AG04449 (cell line): ENCODE measurements at regions not wholly inside any gene's neighbourhood (a gene's known extent, or its start where the extent isn't known, plus 50 kb on each side); places are given as distances from the start of the nearest gene placed in this dataset.
"Not testable (repeated sequence)": the region's sequence is repeated elsewhere in the genome, so short reads cannot be mapped to it uniquely, and the experiment has no call there.

Experiments used
- CTCF ChIA-PET: fragments of 350-600 bp; formaldehyde crosslinking; extraction: SDS; loops from one replicate; lab custom pipeline; 2021; ENCODE audit warnings: antibody characterized with exemption; lab: Yijun Ruan, JAX
- POLR2A ChIA-PET: fragments of 400-600, 350-600 bp; formaldehyde crosslinking; extraction: SDS; loops from one replicate; lab custom pipeline; 2020; ENCODE audit warnings: antibody characterized with exemption, inconsistent platforms; lab: Yijun Ruan, JAX
- DNase-seq: peaks from one replicate; pipeline ENCODE4 v3.0.0-alpha.2; 2010; ENCODE audit warnings: low read depth, low spot score
- H3K4me3 ChIP-seq: 2 replicates; pipeline ENCODE4 v1.5.1; 2011; ENCODE audit warnings: low read depth, mild to moderate bottlenecking, control low read depth, low read length
- TF ChIP-seq, protein P1 (sequence below): IDR thresholded peaks from one replicate; pipeline ENCODE4 v1.5.1; 2011; ENCODE audit warnings: mild to moderate bottlenecking, moderate library complexity, low read length, control low read depth, inconsistent platforms; ENCODE audit not compliant: insufficient read depth; ENCODE audit errors: missing control alignments

DNA sequence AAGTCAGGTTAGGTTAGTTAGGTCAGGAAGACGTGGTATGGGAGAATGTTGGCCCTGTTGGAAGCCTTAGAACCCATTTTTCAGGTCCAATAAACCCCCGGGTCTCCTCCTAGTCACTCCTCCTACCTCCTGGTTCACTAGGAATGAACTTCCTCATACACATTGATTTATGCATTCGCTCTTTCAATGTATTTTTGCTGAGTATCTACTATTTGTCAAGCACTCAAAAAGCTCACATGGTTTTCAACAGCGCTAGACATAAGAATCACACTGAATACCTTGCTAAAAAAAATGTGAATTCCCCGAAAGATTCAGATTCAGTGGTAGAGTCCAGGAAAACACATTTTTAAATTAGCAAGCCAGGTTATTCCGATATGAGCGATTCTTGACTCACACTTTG lies 85.8 kb upstream of the LRRN2 start:
- TF ChIP-seq, protein P1, sequence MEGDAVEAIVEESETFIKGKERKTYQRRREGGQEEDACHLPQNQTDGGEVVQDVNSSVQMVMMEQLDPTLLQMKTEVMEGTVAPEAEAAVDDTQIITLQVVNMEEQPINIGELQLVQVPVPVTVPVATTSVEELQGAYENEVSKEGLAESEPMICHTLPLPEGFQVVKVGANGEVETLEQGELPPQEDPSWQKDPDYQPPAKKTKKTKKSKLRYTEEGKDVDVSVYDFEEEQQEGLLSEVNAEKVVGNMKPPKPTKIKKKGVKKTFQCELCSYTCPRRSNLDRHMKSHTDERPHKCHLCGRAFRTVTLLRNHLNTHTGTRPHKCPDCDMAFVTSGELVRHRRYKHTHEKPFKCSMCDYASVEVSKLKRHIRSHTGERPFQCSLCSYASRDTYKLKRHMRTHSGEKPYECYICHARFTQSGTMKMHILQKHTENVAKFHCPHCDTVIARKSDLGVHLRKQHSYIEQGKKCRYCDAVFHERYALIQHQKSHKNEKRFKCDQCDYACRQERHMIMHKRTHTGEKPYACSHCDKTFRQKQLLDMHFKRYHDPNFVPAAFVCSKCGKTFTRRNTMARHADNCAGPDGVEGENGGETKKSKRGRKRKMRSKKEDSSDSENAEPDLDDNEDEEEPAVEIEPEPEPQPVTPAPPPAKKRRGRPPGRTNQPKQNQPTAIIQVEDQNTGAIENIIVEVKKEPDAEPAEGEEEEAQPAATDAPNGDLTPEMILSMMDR, result no peak
- H3K4me3 ChIP-seq, result no peak overlapping the region
- DNase-seq, result no peak
- CTCF ChIA-PET, result interaction anchor here (1.0 to 2.1 kb wide), 7 partner anchors 8 to 36 kb away, joined by 3 to 11 read pairs (median 4); no protein-coding TSS in a partner anchor
- POLR2A ChIA-PET, result no interaction called here

DNA sequence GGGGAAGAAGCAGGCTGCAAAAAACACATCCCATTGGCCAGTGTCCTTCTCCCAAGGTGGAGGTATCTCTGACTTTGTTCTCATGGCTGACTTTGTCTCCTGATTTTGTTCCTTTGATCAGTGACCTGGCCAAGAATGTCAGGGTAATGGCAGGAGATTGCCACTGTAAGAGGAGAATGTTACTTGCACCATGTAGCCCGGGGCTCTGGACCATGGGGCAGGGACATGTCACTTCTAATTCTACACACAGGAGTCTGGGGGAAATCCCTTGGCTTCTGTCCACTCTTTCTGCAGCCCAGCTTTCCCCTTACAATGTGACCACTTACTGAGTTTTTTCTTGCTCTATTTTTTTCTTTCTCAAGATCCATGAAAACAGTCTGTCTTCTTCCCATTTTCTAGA lies 87.7 kb upstream of the LRRN2 start:
- POLR2A ChIA-PET, result no interaction called here
- CTCF ChIA-PET, result interaction anchor here (1.3 to 1.8 kb wide), 2 partner anchors 19 to 34 kb away, joined by 7 to 8 read pairs; no protein-coding TSS in a partner anchor
- TF ChIP-seq, protein P1, result no peak
- no peak overlapping the region for H3K4me3 ChIP-seq
- DNase-seq, result no peak

DNA sequence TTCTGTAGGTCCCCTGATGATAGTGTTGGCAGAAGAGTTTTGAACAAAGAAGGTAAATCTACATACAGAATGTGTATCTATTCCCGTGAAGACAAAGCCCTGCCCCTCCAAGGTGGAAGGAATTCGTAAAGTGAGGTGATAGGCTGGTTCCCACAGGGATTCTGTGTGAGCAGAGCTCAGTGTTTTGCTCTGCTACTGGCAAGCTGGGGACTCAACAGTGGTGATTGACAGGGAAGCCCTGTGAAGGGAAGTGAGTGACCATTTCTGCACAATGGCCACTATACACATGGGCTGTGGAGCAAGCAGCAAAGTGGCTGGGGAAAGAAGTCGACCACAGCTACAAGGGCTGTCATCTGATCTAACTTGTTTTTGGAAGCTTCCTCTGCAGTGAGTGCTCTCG lies 90.0 kb upstream of the LRRN2 start:
- CTCF ChIA-PET, result interaction anchor here (1.0 to 1.4 kb wide), 3 partner anchors 12 to 210 kb away, joined by 3 to 5 read pairs (median 4); no protein-coding TSS in a partner anchor
- H3K4me3 ChIP-seq, result no peak overlapping the region
- POLR2A ChIA-PET, result no interaction called here
- no peak for DNase-seq
- TF ChIP-seq, protein P1, result no peak

DNA sequence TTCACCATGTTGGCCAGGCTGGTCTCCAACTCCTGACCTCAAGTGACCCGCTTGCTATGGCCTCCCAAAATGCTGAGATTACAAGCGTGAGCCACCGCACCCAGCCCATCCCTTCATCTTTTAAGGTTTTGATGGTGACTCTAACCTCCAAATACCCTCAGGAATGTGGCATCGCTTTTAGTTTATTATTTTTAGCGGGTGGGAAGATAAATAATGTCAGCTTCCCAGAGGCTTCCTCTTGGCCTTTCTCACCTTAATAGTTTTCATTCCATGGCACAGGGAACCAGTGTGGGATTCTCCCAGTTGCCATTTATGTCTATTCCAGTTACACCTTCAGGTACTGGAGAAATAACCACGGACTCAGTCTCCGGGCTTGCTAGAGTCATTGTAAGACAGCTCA lies 92.1 kb upstream of the LRRN2 start:
- CTCF ChIA-PET, result interaction anchor here (0.8 to 4.1 kb wide), 5 partner anchors 14 to 32 kb away, joined by 3 to 24 read pairs (median 5); no protein-coding TSS in a partner anchor
- DNase-seq, result no peak
- POLR2A ChIA-PET, result no interaction called here
- TF ChIP-seq, protein P1, result no peak
- H3K4me3 ChIP-seq, result no peak overlapping the region

DNA sequence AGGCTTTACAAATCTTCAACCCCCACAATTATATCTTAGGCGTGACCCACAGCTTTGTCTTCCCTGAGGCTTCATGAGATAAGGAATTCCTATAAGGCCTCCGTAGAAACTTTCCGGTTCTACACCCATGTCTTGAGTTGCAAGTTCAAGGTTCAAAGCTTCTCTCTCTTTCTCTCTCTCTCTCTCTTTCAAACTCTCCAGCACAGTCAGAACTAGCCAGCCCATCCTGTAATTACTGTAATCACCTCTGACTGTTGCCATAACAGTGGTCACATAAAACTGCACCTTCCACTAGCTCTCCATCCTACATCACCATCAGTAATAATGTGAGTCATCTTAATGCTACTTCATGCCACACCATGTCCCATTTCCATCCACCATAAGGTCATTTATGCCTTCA lies 90.0 kb upstream of the NFASC start:
- no peak for DNase-seq
- POLR2A ChIA-PET, result no interaction called here

DNA sequence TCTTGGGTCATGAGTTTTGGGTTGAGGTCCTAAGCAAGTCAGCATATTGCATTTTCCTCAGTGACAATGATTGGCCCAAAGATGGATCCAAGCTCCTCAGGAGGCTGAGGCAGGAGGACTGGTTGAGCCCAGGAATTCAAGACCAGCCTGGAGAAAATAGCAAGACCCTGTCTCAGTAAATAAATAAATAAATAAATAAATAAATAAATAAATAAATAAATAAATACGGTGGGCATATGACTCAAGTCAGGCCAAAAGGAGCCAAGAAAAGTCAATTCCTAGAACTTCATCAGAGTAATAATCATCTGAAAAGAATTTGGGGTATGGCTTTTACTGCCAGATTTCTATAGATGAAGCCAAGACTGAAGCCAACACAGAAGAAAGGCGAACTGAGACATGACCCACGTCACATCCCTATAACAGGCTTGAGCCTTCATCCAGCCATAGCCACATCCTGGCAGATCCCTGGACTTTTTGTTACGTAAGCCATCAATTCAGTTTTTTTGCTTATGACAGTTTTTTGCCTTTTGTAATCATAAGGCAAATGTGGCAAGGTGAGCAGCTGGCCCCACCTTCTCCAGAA lies 88.5 kb upstream of the NFASC start:
- TF ChIP-seq, protein P1, result no peak
- ChIA-PET CTCF (interaction anchor here (1.9 to 2.8 kb wide), 4 partner anchors 10 to 25 kb away, joined by 10 to 18 read pairs (median 11); no protein-coding TSS in a partner anchor), POLR2A (no interaction called here)
- DNase-seq, result no peak
- H3K4me3 ChIP-seq, result no peak overlapping the region

More for the DNA sequence above, 90.0 kb upstream of the NFASC start:
- CTCF ChIA-PET, result interaction anchor here (1.2 to 4.1 kb wide), 7 partner anchors 9 to 214 kb away, joined by 3 to 24 read pairs (median 9); no protein-coding TSS in a partner anchor
- H3K4me3 ChIP-seq, result no peak overlapping the region
- TF ChIP-seq, protein P1, result no peak

DNA sequence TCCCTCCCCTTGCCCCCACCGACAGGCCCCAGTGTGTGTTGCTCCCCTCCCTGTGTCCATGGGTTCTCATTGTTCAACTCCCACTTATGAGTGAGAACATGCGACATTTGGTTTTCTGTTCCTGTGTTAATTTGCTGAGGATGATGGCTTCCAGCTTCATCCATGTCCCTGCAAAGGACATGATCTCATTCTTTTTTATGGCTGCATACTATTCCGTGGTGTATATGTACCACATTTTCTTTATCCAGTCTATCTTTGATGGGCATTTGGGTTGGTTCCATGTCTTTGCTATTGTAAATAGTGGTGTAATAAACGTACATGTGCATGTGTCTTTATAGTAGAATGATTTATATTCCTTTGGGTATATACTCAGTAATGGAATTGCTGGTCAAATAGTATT lies 85.6 kb upstream of the NFASC start:
- CTCF ChIA-PET, result interaction anchor here (4.5 kb wide), 1 partner anchor 22 kb away, joined by 14 read pairs; no protein-coding TSS in a partner anchor
- H3K4me3 ChIP-seq, DNase-seq, POLR2A ChIA-PET: not testable (repeated sequence)
